Hematopoietic multipotent progenitor cell treated with erythropoietin and hydrocortisone succinate and interleukin-3 and kit ligand, for 4 days (in vitro differentiated cells): ENCODE measurements at regions not wholly inside any gene's neighbourhood (a gene's known extent, or its start where the extent isn't known, plus 50 kb on each side); places are given as distances from the start of the nearest gene placed in this dataset.
"Not testable (repeated sequence)": the region's sequence is repeated elsewhere in the genome, so short reads cannot be mapped to it uniquely, and the experiment has no call there.

Experiments used
- DNase-seq: peaks from one replicate; pipeline ENCODE4 v3.0.0-alpha.2; 2015

DNA sequence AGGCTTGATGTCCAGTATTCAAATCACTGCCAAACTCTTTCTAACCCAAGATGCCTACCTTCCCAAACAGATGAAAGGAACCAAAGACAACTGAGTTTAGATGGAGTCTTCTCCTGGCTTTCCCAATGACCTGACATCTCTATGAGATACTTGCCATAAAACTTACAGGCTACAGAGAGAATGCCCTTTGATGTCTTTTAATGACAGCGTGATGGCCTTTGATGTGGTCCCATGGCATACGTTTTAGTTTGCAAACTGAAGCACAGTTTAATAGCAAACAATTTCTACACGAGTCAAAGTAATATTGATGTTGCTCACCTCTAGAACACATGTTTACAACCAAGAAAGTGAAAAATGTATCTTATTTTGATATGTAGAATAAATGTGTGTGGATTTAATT is 73.2 kb downstream of the ZIC4 start:
- DNase-seq, result no peak

DNA sequence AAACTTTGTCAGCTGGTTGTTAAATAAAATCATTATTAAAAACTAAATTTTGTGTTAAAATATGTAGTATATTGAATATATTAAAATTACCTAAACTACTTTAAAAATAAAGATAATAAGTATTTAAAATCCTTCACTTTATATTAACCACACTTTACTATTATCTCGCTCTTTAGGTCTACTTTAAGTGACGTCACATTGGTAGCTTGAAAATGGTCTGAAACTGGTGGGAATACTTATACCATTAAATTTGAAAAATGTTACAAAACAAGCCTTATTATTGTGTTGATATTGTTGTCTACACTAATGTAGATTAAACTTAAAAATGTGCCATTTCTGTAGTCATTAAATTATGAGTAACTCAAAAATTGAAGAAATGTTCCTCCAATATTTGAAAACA is 77.6 kb downstream of the ZIC4 start:
- no peak for DNase-seq

DNA sequence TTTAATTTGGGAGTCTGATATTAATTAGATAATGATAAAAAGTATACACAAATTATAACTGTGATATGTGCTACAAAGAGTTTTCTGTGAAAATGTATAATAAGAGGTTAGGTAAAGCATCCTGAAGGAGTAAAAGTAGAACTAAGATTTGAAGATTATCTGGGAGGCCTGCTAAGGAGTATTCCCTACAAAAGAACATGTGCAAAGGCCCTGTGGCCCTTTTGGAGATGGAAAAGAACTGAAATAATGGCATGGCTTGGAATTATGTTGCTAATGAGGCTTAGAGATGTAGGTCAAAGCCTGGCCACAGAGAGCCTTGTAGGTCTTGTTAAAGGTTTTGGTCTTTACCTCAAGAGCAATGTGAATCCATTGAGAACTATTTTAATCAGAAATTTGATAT is 82.0 kb downstream of the ZIC4 start:
- no peak for DNase-seq

DNA sequence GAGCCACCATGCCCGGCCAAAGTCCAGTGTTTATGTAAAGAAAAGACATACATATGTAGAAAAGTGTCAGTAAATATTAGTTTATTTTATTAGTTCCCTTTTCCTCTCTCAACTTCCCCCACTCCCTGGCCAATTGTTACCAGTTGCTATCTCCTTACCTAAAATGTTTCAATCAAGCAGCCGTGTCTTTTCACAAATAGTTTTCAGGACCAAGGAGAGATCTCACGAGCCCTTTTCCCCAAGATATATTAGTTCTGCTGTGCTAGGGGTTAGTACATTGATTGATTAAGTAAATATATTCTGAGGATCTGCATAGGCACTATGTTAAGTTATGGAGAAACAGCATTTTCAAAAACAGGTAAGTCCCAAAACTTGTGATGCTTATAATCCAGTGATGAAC is 87.4 kb downstream of the ZIC4 start:
- DNase-seq, result peak; percentile 2

DNA sequence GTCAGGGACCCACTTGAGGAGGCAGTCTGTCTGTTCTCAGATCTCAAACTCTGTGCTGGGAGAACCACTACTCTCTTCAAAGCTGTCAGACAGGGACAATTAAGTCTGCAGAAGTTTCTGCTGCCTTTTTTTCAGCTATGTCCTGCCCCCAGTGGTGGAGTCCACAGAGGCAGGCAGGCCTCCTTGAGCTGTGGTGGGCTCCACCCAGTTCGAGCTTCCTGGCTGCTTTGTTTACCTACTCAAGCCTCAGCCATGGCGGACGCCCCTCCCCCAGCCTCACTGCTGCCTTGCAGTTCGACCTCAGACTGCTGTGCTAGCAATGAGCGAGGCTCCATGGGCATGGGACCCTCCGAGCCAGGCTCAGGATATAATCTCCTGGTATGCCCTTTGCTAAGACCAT is 89.3 kb downstream of the ZIC4 start:
- DNase-seq, result not testable (repeated sequence)

DNA sequence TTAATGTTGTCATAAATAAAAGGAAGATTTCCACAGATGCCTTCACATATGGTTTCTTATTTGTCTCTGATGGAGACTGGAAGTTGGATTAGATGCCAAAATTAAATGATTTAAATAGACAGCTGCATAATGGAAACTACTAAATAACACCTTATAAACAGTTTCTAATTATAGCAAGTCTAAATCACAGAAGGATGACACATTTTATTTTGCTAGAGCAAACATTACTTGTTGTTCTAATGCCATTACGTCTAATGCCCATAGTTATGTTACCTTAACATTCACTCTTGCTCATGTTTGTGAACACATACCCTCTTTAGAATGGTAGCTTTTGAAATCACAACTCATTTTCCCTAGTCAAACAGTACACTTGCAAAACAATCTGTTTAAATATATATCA is 92.8 kb downstream of the ZIC4 start:
- DNase-seq, result no peak

DNA sequence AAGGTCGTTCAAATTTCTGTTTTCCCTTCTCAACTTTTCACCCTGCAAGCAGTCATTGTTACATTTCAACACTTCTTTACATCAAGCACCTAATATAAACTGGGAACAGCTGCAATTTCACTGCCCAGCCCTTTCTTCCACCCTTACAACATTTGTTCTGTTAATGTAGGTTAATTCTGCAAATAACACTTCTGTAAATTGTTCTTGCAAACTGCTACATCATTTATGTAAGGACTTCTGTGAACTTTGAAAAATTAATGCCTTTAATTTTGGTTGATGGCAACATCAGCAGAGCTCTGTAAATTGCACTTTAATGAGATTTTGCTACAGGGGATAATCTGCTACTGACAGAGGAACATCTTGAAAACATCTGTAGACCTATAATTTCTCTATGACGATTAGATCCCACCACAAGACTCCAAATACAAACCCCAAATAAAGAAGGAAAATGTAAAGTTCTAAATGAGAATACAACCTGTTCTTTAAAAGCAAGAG is 93.5 kb downstream of the ZIC4 start:
- no peak for DNase-seq

DNA sequence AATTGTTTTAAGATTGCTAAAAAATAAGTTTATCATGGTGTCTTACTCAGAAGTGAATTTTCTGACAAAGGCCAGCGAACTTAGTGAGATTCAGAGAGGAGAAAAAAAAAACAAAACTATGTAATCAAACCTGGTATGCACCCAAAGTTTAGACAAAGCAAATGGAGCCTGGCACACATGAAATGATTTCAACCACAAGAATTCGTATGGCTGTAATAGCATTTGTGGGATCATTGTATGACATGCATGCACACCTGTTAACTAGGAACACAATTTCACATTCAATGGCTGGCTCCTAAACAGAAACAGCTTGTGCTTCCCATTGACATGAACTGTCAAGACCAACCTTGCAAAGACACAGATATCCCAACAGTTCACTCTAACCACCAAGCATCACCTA is 94.6 kb downstream of the ZIC4 start:
- DNase-seq, result no peak

DNA sequence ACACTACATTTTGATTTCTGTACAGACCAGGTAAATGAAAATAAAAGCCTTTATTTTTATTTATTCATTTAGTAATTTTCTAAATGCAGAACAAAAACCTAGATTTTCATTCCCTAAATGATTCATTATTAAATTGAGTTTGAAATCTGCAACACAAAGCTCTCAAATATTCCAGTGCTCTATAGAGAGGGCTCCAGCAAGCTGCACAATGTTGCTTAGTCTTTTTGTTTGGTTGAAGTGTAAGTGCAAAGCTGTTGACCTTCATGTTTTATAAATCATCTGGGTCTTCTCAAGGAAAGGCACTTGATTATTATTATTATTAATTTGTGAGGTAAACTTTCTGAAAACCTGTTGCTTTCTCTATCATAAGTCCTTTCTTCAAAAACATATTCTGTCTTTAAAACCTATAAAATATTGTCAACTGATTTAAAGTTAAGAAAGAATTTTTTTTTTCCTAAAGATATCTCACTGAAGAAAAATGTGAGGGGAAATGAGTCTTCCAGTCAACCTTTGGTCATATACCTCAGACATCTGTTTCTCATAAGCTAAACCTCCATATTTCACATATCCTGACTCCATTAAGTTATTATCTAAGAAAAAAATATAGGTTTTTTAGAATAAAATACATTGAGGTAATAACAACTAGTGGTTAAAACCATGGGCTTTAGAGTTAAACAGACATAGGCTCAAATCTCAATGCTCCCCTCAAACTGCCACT is 100.7 kb downstream of the ZIC4 start:
- DNase-seq, result no peak

DNA sequence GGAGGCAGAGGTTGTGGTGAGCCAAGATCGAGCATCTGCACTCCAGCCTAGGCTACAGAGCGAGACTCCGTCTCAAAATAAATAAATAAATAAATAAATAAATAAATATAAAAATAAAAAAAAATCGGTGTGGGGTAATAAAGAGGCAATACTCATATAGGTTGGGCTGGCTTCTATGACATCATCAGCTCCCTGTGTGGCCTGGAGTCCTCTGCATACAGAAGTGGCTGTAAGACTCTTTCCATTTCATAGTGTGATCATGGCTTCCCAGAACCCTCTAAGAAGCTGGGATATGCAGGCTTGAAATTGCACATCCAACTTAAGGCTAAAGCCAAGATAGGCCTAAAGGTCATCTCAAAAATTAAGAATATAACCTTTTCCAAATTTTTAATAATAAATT is 101.6 kb downstream of the ZIC4 start:
- DNase-seq, result no peak

DNA sequence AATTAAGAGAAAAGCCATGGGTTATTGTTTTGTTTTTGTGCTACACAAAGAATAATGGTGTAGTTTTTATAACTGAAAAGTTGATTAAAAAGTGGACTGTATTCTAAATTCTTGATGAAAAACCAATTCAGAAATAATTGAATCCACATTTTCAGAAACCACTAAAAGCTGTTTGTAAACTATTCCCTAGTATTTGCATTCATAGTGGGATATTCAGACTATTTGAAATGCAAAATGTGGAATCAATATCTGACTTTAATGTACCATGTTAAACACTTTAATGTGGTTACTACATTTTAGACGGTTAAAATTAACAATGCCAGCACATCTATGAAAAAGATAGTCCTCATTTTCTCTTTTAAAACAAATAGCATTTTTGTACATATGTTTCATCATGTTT is 104.6 kb downstream of the ZIC4 start:
- DNase-seq, result no peak

DNA sequence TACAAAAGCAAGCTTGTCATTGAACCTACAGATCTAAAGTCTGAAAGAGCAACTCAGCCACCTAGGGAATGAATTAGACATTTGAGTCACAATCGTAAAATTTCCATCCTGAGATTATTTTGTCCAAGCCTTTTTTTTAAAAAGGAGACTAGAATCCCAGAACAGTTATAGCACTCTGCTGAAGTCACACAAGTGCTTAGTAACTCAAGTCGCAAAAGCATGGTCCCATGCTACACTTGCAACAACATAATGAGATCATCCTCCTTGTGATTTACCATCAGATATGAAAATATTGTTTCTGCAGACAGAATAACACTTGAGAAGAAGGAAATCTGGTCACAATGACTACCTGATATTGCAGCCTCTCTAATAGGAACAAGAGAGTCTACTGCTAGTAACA is 106.7 kb downstream of the ZIC4 start:
- no peak for DNase-seq

DNA sequence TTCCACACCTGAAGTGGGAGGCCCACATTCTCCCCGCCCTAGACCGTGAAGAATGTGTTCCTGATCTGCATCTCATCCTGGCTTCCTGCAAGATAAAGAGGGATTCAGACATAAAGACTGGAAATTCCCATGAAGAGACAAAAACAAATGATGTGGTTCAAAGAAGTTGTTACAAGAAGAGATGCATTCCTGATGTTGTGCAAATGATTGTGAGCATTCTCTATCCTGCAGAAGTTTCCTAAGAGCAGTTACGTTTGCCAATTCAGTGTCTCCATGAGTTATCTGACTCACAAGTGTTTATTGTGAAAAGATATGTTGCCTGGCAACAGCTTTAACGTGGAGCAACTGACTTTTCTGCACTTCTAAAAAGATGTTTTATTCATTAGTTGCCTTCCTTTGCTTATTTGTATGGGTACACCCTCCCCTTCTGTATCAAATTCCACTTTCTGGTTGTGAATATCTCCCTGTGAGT is 107.8 kb downstream of the ZIC4 start:
- no peak for DNase-seq

DNA sequence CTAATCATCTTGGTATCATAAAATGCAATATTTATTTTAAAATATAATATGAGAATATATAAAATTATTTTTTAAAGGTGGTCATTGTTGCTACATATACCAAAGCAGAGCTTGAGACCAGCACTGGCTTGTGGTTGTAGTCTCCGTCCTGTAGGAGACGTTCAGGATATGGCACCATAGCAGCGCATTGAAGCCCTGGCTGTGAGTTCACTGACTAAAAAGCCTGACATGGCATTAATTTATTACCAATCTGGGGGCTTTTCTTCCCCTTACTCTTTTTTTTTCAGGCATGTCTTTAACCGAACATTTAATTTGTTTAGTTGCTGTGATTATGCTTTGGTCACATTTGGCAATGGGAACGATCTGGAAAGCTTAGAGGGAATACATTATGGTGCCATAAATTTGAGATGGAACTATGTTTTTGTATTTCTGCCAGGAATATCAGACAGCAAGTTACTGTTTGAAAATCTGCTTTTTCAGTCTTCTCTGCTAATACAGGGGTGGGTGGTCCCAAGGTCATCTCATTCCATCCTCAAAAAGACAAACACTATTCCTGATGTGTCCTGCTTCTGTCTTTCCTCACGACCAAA is 108.5 kb downstream of the ZIC4 start:
- DNase-seq, result no peak

DNA sequence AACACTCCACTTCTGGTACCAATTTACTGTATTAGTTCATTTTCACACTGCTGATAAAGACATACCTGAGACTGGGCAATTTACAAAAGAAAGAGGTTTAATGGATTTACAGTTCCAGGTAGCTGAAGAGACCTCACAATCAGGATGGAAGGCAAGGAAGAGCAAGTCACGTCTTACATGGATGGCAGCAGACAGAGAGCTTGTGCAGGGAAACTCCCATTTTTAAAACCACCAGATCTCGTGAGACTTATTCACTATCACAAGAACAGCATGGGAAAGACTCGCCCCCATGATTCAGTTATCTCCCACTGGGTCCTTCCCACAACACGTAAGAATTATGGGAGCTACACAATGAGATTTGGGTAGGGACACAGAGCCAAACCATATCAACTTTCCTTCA is 119.0 kb downstream of the ZIC4 start:
- DNase-seq, result not testable (repeated sequence)

DNA sequence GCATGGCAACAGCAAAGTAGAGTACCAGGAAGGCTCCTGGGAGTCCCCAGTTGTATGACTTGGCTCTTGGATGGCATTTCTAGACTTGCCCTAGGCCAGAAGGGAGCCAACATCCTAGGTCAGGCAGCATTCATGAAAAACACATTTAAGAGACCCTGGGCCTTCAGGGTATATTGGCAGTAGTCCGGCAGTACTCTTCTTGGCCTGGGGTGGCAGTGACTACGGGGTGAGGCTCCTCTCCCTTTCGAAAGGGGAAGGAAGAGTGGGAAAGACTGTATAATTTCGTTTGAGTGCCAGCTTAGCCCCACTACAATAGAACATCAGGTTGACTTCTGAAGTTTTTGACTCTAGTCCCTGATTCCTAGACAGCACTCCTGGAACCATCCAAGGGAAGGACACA is 136.4 kb downstream of the ZIC4 start:
- no peak for DNase-seq

DNA sequence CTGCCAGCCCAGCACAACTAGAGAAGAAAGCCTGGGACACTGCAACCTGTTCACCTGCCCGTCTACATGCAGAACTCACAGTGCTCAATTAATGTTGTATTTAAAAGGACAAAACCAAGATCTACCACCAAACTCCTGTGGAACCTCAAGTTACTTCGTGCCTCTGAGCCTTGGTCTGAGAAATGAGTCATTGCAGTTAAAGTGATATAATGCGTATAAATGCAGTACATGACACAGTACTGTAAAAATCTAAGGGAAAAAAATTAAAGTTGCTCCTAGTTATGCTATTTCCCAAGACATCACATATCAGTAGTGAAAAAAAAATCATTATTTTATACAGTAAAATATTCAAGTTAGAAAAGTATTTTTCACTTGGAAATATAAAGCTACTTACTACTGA is 138.9 kb downstream of the ZIC4 start:
- DNase-seq, result no peak

DNA sequence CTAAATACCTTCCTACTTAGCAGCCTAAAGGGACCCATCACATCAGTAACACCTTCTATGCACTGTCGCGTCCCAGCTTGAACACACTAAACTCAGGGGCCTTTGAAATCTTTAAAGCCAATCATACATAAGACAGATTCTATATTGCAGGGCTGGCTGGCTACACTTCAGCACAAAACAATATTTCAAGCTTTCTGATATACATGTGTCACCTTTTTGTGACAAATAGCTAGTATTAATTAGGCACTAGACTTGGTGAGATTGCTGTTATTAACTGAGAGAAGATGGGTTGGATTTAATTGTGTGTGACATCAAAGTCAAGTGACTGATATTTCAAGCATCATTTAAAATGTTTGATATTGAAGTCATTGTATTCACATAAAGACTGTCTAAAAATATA is 148.4 kb downstream of the ZIC4 start:
- no peak for DNase-seq

DNA sequence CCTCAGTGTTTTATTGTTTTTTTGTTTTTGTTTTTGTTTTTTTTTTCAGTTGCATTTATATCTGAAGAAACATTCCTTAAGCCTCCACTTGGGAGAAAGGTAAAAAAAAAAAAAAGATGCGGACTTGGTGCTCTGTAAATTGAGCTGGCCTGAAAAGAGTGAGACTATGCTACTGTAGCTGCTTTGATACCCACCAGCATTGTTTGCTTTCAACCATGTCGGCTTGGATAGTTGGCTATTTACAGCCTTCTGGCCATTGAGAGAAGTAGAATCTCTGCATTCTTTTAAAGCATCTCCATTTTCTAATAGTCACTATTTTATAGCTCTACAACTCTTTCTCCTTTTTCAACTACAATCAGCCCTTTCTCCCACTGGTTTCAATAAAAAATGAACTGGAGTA is 149.6 kb downstream of the ZIC4 start:
- no peak for DNase-seq

DNA sequence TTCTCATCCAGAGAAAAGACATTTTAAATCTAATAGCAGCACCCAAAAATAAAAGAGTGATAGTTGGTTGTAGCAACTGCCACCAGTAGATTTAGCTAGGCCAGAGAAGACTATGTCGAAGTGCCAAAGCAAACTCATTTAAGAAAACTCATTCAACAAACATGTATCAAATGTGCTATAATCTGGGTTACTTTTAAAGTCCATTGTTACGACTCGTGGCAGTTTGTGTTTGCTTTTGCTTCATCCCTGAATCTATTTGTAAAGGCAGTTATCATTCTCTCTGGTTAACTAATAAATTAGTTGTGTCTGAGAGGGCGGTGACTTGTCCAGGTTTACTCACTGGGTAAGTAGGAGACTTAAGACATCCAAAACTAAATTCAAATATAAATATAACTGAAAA is 159.4 kb downstream of the ZIC4 start:
- no peak for DNase-seq

DNA sequence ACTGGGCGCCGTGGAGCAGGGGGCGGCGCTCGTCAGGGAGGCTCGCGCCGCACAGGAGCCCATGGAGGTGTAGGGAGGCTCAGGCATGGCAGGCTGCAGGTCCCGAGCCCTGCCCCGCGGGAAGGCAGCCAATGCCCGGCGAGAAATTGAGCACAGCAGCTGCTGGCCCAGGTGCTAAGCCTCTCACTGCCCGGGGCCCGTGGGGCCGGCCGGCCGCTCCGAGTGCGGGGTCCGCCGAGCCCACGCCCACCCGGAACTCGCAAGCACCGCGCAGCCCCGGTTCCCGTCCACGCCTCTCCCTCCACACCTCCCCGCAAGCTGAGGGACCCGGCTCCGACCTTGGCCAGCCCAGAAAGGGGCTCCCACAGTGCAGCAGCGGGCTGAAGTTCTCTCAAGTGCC is 160.7 kb downstream of the ZIC4 start:
- DNase-seq, result not testable (repeated sequence)

DNA sequence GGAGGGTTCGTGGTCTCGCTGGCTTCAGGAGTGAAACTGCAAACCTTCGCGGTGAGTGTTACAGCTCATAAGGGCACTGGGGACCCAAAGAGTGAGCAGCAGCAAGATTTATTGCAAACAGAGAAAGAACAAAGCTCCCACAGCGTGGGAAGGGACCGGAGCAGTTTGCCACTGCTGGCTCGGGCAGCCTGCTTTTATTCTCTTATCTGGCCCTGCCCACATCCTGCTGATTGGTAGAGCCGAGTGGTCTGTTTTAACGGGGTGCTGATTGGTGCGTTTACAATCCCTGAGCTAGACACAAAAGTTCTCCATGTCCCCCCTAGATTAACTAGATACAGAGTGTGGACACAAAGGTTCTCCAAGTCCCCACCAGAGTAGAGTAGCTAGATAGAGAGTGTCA is 161.3 kb downstream of the ZIC4 start:
- not testable (repeated sequence) for DNase-seq

DNA sequence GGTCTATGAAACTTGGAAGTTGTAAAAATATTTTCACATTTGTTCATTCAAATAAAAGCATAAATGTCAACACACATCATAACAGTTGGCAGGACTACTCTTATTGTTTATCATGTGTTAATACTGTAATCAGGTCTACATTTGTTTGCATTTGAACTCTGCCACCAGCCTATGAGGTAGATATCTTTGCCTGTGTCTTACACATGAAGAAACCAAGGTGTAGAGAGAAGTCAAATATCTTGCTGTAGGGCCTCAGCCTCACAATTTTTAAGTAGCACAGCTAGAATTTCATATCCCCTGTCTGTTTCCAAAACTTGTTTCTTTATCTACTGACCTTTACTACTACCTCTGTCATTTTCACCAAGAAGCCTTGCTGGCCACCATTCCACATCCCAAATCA is 161.9 kb downstream of the ZIC4 start:
- no peak for DNase-seq

DNA sequence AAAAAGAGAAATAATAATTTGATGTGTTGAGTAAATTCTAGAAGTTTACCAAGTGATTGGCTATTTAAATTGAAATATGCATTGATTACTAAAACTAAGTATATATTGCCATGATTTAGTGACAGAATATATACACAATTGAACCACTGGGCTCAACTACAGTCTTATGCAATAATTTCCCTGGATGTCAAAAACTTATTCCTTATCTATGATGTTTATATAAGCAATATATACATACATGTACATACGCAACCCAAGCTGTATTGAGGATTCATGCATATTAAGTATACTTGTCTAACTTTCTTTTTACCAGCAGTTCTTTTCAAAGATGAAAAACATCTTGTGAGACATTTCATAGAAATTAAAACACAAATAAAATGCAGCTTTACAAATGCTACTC is 165.8 kb downstream of the ZIC4 start:
- no peak for DNase-seq

DNA sequence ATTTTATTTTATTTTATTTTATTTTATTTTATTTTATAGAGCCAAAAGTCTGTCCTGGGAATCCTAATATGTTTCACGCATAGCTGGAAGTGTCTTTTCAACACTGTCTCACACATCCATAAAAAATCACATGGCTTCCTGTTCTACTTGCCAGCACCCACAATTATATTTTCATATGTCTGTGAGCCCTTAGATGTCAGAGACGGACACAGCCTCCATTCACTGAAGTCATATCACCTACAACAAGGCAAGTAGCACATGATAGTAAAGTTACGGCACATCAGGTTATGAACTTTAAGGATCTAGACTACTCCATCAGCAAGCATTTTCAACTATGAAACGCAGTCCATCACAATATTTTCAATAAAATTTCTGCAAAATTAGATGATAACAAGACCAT is 168.4 kb downstream of the ZIC4 start:
- no peak for DNase-seq
